DMS114 treated with DMSO at 0.1 percent for 48 hours (cell line): ENCODE measurements at regions not wholly inside any gene's neighbourhood (a gene's known extent, or its start where the extent isn't known, plus 50 kb on each side); places are given as distances from the start of the nearest gene placed in this dataset.

ENCODE experiments used
- DNase-seq: peaks from one replicate; lab custom pipeline; 2025; ENCODE audit not compliant: unreplicated experiment; lab: John Stamatoyannopoulos, UW

DNA sequence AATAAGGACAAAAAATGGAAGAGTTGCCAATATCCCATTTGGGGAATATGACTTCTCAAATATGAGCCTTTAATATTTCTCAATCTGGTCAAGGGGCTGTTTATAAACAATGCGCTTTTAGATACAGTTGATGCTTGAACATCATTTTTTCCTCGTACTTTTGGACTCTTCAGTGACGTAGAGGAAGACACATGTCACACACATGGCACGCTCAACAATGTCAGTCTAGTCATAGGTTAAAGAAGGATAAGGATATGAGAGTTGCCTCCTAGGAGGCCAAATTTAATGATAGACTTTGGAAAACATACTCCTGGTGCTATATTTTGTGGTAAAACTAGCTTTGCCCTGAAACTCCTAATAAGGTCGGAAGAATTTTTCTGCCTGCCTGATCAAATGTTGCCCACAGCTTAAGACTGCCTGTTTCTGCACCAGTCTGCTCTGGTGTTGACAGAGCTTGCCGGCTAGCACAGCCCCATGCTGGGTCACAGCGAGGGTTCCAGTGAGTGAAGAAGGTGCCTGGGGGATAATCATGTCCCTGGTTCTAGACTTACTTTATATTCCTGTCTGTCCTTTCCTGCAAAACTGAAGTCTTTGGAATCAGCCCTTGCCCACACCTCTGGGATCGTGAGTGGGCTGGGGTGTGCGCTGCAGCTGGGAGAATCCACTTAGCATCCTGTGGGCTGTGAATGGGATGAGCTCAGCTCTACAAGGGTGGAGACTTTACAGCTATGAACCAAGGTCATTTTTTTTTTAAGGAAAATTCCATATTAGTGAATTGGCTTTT is 230.8 kb upstream of the IRX4 start:
- DNase-seq, result no peak

DNA sequence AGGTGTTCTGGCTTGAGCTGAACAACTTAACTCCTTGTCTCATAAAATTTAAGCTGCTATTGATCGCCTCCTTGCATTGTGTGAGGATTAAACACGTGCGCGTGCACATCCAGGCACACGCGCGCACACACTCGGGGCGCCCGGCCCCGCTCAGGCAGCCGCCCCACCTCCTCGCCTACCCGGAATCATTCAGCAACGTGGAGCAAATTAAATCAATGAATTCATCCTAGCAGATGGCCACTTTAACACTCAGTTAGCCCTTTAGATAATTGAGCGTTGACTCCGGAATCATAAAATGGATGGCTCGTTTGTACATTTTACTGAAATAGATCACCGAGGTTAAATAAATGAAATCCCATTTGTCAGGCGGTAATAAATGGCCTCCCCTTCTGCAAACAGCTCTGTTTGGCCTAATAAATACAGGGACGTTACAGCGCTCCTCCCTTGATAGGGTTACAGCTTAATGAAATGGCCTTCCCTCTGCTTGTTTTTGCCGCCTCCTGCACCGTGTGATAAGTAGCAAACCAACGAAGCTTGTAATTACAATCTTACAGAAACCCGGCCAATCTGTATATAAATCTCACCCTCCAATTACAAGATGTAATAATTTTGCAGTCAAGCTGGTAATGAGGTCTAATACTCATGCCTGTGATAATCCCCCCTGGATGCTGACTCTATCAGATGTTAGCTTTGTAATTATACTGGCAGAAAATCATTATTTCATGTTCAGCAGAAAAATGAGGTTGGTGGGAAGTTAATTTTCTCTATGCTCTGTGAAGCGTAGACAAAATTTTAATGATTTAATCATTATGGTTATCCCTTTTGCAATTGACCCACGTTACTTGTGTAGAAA is 229.7 kb upstream of the IRX4 start:
- no peak for DNase-seq

DNA sequence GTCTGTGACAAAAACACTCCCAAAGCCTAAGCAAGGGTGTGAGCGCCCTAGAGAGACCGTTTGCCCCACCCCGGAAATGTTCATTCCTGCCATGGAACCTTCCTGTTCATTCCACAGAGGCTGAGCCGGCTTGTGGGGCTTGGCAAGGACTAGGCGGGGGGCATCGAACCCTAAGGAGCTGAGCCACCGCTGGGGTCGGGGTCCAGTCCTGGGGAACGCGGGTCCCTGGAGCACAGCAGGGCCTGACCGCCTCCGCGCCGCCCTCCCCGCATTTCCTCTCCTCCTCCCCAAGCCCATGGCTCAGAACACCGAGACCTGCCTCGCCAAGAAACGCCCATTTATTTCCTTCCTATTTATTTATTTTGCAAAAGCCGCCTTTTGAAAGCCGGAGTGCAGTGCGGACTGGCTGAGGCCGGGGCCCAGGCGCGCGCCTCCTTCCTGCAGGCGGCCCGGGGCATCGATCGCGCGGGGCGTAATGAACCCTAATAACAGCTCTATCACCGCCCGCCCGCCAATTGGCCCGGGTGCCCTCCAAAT is 228.9 kb upstream of the IRX4 start:
- no peak for DNase-seq

DNA sequence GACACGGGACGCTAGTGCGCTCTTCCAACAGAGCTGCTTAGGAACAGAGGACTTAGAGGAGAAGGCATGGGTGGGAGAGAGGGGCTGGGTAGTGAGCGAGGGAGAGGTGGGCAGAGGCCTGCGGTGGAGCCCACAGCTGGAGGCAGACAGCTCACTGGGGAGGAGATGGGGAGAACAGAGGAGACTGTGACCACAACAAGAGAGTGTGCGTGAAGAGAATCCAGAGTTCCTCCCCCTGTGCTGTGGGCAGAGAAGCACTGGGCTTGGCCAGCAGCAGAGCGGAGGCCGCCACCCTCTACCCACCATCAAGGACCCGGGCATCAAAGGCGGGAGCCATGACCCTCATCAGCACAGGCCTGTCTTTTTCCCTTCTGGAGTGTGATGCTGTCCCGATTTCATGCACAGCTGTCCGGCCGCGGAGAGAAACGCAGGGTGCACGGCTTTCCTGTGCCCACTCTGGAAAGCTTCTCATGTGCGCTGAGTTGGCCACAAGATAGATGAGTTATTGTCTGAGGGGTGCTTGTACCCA is 228.3 kb upstream of the IRX4 start:
- DNase-seq, result no peak

DNA sequence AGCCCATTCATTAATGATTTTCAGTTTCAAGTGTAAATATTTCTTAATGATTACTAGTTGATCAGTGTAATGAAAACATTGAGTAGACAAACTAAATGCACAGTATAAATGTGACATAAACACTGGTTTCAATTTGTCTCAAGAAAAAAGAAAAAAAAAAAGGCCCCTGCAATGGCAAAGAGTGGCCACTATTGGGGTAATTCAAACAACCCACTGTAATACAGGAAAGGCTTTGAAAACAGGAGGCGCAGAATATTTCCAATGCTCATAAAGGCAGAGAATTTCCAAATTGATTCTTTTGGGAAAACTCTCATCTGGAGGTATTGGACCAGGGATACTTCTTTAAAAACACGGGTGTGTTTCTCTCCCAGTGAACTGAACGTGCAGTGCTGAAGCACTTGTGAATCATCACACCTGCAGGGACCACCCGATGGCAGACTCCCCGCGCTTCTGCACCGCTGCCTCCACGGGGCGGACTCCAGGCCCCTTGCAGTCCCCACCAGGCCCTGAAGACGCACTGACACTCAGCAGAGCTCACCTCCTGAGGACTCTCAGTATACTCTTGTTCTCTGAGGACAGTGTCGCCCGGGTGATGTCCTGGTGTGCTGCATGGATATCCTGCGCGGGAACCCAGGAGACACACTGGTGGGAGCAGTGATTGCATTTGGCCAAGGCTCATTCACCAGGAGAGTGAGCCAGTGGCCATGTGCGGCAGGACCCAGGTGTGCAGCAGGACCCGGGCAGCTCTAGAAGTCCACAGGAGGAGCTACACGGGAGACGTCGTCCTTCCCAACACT is 227.6 kb upstream of the IRX4 start:
- no peak for DNase-seq

DNA sequence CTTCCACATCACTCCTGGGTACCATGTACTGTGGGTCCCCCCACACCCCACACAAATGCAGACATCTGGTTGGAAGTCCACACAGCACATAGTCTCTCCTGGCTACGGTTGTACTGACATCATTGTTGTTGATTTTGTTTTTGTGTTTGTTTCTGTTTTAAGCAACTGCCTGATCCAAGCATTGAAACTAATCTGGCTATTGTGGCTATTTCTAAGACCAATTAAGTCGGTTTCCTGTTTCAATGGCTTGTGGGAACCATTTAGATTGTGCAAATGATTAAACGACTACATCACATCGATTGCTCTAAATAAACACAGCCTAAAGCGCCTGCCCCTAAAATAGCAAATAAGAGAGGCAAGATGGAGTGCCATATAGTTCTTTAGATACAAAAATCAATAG is 226.8 kb upstream of the IRX4 start:
- no peak for DNase-seq

DNA sequence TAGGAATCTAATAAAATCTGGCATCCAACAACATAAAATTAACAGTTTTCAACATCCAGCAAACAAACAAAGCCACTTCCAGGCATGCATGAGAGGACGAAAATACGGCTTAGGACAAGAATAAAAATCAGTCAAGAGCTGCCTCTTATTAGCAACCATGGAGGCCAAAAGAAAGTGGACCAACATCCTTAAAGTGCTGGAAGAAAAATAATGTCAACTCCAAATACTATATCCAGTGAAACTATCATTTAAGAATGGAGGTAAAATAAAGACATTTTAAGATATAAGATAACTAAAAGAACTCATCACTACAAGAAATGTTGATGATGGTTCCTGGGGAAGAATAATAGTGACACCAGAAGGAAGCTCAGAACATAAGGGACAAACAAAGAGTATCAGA is 224.0 kb upstream of the IRX4 start:
- no peak for DNase-seq

DNA sequence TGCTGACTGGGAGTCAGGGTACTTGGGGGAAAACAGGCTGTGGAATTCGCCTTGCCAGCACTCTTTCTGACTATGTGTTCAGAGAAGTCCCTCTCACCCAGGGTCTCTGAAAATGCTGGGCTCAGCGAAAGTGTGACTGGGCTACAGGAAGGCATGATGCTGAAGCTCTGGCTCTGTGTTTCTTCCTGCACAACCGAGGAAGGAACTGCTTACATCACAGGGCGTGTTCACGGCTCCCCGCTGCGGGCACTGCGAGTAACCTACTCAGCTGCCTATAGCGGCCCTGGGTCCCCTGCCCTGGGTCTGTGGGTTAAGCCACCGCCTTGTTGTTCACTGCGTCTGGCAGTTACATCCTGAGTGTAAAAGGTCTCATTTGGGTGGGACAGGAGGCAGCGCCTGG is 222.4 kb upstream of the IRX4 start:
- no peak for DNase-seq

DNA sequence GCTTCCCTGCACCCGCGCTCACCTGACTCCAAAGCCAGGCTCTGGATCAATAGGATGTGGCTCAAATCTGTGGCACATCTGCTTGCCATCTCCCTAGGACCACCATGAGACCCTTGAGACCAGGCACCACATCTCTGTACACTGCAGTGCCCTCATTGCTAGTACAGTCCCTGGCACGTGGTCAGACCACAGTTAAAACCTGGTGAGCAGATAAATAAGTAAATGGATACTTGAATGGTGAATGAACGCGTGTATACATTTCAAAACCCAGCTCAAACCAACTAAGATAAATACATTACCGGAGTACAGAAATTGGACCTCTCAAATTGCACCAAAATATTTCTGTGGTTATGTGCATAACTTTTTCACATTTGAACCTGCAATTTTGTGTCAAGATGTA is 221.2 kb upstream of the IRX4 start:
- DNase-seq, result no peak

DNA sequence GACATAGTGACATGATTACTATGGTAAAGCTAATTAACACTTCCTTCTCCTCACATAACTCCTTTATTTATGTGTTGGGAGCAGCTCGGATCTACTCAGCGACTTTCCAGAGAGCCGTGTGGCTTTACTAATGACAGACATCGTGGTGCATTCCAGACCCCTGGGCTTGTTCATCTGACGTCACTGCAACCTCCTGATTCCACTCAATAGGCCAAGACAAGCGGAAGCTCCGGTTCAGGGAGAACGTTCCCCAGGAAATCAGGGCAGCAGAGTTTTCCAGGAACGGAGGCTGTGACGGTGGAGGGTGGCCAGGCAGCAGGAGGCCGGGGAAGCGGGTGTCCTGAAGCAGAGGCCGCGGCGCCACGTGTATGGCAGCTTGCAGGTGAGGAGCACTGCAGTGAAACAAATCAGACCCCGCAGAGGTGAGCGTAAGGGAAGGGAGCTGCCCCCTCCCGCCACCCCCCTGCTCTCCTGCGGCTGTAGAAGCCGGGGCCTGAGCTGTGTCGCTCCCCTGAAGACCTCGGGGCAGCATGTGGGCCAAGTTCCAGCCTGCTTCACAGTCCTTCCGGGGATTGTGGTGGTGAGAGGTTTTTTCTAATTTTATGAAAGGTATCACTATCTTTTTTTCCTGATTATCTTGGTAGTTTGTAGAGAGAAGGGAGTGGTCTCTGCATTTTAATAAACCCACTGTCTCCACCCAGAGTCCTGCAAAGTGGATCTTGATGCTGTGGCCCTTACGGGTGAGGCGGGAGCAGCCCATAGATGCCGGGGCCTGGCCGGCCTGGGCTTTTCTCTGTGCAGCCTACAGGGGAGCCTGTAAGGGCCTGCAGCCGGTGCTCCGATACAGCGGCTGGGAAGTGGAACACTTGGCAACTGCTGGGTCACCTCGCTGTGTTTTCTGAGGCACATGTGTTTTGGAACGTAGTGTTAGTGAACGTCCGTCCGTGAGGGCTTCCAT is 220.4 kb upstream of the IRX4 start:
- DNase-seq, result no peak

DNA sequence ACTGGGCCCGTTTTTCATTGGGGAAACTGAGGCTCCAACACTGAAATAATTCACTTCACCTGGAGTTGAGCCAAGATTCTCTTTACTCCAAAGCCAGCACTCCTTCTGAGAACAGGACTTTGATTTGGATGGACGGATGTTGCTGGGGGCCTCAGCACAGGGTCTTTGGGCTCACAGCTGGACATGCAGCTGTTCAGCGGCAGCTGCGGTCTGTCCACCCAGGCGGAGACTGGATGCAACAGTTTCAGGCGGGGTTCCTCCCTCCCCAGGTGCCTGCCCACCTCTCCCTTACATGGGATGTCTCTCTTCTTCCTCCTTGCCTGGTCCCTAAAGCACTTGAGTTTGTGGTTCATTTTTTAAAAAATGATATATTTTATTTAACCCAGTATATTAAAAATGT is 219.0 kb upstream of the IRX4 start:
- DNase-seq, result no peak

DNA sequence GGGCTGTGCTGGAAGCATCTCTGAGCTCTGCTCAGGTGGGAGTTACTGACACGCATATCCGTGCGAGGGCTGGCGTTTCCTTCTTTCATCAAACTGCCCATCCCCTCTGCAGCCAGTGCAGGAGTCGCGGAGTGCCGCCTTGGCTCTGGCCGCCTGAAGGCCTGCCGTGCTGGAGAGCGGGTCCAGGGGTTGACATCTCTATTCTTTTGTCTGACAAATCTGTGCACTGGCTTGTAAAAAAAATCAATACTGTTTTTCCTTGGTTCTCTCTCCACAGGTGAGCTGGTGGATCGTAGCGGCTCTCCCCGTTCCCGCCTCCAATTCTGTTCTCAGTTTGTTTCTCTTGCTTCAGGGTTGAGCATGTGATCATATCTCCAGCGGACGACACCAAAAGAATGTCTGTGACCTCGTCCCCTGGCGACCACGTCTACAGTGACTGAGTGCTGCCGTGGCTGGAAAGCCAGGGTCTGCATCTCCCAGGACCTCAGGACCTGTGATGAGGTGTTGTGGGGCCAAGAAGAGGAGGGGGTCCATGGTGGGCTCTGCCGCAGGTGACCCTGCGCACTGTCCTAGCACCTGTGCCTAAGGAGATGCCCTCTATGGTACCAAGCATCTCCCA is 214.3 kb upstream of the IRX4 start:
- no peak for DNase-seq

DNA sequence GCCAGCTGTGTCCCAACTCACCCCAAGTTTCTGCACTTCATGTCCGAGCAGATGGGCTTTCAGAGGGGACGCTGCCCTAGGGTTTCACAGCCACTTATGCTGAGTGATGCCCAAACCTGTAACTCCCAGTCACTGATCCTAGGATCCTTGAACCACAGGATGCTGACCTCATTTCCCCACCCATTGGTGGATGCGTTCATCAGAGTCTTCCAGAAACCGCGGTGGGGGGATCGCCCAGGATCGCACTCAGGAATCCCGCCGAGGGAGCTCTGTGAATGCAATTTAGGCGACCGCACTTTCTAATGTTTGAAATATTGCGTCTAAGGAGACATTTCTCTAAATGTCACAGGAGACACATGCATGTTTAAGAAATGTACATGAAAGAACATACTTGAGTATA is 212.3 kb upstream of the IRX4 start:
- DNase-seq, result no peak

DNA sequence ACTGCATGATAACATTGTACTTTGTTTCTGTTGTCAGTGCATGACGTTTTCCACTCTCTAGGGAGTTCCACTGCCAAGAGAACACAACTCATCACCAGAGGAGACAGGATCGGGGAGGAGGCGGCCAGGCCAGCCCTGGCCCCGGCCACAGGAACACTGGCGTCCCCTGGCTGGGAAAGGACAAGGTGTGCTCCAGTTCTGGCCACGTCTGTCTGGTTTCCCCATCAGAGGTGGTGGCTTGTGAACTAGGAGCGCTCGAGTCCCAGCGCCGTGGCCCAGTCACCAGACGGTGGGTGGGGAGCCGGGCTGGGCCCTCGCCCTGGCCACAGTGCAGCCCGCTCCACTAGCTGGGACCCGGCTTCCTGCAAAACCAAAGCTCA is 211.9 kb upstream of the IRX4 start:
- no peak for DNase-seq

DNA sequence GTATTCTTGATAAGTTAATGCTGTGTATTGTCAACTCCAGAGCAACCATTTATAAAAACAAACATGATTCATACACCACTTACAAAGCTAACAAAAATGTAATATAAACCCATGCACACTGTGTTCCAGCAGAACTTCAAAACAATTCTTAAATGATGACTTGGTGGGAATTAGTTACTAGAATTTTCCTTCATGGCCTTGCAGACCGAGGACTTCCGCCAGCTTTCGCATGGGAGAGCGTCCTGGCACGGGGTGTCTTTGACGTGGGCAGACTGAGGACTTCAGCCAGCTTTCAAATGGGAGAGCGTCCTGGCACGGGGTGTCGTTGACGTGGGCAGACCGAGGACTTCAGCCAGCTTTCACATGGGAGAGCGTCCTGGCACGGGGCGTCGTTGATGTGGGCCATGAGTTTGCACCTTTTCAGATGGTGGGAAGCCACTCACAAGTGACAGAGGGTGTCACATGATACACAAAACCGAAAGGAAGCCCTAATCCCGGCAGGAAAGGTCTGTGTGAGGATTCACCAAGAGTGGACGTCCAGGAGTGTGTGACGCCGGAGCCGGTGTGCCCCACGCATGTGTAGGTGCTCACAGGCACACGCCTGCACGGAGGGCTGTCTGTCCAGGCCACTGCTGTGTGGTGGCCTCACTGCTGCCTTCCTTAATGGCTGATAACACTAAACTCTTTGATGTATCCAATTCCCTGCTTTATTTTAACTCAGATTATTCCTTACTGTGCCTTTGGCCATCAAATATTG is 211.3 kb upstream of the IRX4 start:
- DNase-seq, result no peak

DNA sequence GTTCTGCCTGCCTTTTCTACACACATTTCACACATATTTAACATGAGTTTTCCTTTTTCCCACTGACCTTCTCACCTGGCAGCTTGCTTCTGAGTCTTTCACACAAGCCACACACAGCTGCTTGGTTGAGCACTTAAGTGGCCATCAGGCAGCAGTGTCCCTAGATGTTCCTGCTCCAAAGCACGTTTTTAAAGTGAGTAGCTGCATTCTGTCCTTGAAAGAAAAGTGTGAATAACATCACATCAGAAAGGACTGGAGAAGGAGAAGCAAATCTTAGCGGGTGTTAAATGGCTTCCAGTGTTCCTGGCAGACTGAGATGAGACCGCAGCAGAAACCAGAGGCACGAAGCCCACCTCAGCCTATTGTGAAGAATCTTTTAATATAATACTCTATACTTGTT is 209.2 kb upstream of the IRX4 start:
- no peak for DNase-seq

DNA sequence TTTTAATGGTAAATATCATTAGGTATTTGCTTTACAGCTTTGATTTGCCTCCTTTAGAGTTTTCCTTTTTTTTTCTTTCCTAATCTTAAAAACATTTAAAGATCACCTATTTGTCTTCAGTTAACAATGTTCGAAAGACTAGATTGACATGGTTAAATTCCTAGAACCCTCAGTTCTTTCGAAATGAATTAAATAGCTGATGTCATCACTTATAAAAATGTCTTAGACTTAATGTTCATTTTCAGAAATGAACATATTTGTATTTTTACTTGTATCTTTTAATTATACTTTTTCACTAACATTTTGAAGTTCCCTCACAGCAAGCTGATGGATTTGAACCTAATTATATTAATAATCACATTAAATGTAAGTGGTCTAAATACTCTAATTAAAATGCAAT is 205.3 kb upstream of the IRX4 start:
- DNase-seq, result no peak

DNA sequence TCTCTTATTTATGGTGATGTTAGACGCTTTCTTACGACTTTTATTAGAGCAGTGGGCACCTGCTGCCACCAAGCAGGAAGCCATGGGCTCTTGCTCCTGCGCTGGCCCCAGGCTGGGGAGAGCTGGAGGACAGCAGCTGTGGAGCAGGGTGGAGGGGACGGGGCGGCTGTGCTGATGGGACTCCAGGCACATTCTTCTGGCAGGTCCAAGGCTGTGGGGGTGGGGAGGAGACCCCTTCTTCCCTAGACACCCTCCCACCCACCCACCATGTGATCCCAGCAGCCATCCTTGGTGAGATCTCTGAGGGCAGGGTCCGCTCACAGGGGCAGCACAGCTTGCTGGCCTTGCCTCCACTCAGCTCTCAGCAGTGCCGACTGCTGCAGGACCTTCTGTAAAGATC is 192.6 kb upstream of the IRX4 start:
- DNase-seq, result no peak

DNA sequence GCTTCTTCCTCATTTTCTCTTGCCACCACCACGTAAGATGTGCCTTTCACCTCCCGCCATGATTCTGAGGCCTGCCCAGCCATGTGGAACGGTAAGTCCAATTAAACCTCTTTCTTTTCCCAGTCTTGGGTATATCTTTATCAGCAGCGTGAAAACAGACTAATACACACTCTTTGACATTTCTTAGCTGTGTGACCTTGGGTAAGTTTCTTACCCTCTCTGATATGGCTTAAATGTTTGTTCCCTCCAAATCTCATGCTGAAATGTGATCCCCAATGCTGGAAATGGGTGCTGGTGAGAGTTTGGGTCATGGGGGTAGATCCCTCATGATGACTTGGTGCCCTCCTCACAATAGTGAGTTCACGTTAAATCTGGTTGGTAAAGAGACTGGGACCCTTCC is 188.8 kb upstream of the IRX4 start:
- DNase-seq, result no peak
